Occipital lobe (tissue), 1 donor: ENCODE measurements at regions not wholly inside any gene's neighbourhood (a gene's known extent, or its start where the extent isn't known, plus 50 kb on each side); places are given as distances from the start of the nearest gene placed in this dataset.

Source experiments
- DNase-seq: peaks from one replicate; lab custom pipeline; 2025; lab: John Stamatoyannopoulos, UW

- no peak for DNase-seq
These were observed 255.3 kb downstream of the BCOR start for GRCh38 chrX:39842281-39842973.

GRCh38 chrX:39843318-39843717 is 254.4 kb downstream of the BCOR start:
- DNase-seq = no peak

GRCh38 chrX:39845233-39845632 is 252.5 kb downstream of the BCOR start:
- DNase-seq = no peak

GRCh38 chrX:39846460-39846859 is 251.3 kb downstream of the BCOR start:
- DNase-seq = no peak

GRCh38 chrX:39848243-39848642 is 249.5 kb downstream of the BCOR start:
- no peak for DNase-seq

GRCh38 chrX:39848900-39849299 is 248.9 kb downstream of the BCOR start:
- DNase-seq = no peak

- DNase-seq = no peak
These were observed 247.5 kb downstream of the BCOR start for GRCh38 chrX:39850209-39850608.

- DNase-seq = no peak
These were observed 247.1 kb downstream of the BCOR start for GRCh38 chrX:39850630-39851152.

GRCh38 chrX:39851745-39852455 is 245.9 kb downstream of the BCOR start:
- DNase-seq = no peak

- no peak for DNase-seq
These were observed 245.3 kb downstream of the BCOR start for GRCh38 chrX:39852491-39852890.

GRCh38 chrX:39853417-39854030 is 244.2 kb downstream of the BCOR start:
- no peak for DNase-seq

- no peak for DNase-seq
These were observed 242.7 kb downstream of the BCOR start for GRCh38 chrX:39854772-39855747.

GRCh38 chrX:39855748-39856129 is 242.0 kb downstream of the BCOR start:
- DNase-seq = peak; percentile 27

GRCh38 chrX:39856472-39857121 is 241.2 kb downstream of the BCOR start:
- no peak for DNase-seq

- no peak for DNase-seq
These were observed 240.0 kb downstream of the BCOR start for GRCh38 chrX:39857780-39858179.

GRCh38 chrX:39859991-39860861 is 237.5 kb downstream of the BCOR start:
- peak; percentile 2 for DNase-seq

- DNase-seq = no peak
These were observed 234.8 kb downstream of the BCOR start for GRCh38 chrX:39862963-39863362.

GRCh38 chrX:39866229-39866628 is 231.5 kb downstream of the BCOR start:
- no peak for DNase-seq

- no peak for DNase-seq
These were observed 227.7 kb downstream of the BCOR start for GRCh38 chrX:39869846-39870601.
